GM18526 (cell line): ENCODE measurements at regions not wholly inside any gene's neighbourhood (a gene's known extent, or its start where the extent isn't known, plus 50 kb on each side); places are given as distances from the start of the nearest gene placed in this dataset.

ENCODE experiments used
- POLR2A ChIP-seq: IDR thresholded peaks from 3 replicates; pipeline ENCODE4 v1.6.1; 2011; ENCODE audit not compliant: insufficient read length; ENCODE audit errors: extremely low read depth

DNA sequence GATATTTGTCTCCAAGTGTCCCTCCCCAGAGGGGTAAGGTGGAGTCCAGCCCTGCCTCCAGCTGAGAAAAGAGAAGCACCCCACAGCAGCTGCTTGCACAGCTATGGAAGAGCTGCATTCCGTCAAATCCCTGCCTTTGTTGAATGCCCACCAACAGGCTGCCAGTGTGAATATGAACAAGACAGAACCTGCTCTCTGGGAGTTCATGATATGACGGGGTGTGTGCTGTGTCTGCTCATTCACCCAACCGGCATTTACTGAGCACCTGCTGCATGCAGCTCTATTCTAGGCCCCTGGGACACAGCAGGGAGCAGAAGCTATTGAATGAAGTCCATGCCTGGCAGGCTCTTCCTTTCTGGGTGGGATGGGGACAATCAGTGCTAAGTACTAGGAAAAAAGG, 238.8 kb downstream of the GADD45G start:
- TF ChIP-seq POLR2A, result no peak

DNA sequence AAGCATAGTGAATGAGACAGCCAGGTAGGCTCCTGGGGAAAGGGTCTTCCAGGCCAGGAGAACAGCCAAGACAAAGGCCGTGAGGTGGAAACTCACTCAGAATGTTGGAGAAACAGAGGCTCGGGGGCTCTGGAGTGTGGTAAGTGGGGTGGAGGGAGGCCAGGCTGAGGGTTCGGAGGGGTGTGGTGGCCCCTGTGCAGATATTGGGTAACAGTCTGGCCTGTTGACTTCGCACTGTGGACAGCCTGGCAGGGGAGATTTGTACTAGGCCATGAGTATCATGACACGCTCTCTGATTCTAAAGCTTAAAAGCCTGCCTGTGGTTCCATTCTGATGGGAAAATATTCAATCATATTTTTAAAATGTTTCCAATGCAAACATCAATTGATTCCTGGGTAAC, 239.3 kb downstream of the GADD45G start:
- no peak for TF ChIP-seq POLR2A

DNA sequence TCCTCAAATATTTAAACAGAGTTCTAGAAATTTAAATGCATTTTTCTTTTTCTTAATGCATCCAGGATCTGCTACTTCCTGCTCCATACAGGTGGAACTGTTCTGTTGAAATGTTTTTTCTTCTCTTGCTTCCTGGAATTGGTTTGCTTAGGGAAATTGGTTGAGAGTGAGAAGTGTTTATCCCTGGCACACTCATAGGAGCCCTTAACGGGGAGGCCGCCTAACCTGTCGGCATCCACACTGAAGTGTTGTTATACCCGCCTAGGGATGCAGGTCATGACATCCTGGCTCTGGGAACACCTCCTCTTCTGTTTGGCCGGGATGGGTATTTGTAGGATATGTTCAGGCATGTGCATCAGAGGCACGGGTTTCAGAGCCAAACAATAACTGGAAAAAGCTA, 239.7 kb downstream of the GADD45G start:
- no peak for TF ChIP-seq POLR2A

DNA sequence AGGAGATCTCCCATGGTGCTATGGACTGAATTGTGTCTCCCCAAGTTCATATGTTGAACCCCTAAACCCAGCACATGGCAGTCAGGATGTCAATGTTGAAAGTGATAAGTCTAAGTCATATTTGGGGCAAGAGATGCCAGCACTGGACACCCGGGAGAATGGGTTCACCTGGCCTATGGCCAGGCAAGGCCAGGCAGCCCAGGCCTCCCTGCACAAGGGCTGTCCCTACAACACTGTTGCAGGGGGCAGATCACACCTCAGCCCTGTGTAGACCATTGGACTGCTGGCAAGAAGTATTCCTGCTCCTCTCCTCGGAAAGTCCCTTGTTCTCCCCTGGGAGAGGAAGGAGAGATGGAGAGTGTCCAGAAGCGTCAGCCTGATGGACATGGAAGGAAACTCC, 240.5 kb downstream of the GADD45G start:
- TF ChIP-seq POLR2A, result no peak

DNA sequence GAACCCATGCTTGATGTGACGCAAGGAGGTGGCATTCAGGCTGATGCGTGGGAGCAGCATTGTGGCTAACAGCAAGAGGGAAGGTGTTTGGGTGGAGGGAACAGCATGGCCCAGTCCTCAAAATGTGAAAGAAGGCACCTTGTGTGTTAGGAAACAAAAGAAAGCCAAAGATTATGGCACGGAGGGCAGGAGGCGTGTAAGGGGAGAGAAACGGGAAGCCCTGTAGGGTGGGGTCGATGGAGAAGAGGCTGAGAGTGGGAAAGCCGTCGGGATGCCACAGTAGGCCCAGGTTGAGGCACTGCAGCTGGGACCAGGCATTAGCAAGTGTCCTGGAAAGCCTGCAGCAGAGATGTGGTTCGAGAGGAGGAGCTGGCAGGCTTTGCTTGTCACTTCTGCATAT, 241.1 kb downstream of the GADD45G start:
- TF ChIP-seq POLR2A, result no peak

DNA sequence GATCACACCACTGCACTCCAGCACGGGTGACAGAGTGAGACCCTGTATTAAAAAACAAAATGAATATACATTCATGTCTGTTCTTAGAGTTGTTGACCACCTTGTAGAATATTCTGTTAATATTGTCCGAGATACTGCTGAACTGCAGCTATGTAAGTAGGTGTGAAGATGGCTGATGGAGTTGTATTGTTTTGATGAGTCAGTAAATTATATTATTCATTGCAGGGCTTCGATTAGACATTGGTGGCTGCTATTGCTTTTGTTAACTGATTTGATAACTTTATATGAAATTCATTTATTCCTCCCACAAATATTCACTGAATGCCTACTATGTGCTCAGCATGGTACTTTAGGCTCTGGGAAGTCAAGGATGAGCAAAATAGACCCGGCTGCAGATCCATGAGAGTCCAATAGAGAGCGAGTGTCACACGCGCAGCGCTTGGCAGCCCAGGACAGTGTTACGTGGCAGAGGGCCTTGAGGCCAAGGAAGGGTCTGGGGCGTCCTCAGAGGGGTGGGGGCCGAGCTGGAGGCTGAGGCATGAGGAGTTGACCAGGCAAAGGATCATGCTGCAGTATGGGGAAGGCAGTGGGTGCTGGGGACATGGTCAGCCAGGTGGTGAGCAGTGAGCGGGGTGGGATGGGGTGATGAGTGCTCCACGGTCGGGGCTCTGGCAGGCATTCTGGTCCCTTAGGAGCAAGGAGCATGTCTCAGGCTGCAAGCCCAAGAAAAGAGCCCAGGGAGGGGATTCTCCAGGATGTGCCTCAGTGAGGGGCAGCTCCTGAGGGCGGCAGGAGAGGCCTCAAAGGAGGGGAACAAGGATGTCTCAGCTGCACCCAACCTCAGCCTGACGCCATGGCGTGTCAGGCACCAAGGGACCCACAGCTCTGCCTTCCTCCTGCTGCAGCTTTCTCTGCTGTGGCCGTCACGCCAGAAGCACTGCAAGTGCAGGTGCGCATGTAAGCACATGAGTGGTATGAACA, 243.5 kb downstream of the GADD45G start:
- no peak for TF ChIP-seq POLR2A

DNA sequence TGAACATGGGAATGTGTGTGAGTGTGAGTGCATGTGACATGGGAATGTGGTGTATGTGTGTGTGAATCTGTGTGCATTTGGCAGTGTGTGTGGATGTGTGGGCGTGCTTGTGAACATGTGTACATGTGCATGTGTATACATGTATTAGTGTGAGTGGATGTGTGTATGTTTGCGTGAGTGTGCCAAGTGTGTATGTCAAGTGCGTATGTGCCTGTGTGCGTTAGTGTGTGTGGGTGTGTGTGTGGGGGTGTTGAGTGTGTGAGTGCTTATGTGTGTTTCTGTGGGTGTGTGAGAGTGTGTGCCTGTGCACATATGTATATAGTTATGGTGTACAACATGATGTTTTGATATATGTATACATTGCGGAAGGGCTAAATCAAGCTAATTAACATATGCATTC, 244.3 kb downstream of the GADD45G start:
- TF ChIP-seq POLR2A, result no peak

DNA sequence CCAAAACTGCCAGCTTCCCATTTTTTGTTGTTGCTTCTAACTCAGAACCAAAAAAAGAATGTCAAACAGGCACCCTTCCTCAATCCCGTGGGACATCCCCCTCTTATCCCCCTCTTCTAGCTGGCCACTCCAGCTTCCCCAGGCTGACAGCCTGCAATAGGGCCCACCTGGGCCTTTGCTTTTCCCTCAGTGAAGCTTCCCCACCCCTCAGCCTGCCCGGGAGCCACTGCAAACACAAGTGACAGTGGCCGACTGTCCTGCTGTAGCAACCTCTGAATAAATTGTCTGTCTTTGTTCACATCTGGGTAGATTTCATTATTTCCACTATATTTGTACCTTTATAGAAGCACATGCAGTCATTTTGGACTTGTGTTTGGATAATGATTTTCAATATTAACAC, 245.3 kb downstream of the GADD45G start:
- no peak for TF ChIP-seq POLR2A

DNA sequence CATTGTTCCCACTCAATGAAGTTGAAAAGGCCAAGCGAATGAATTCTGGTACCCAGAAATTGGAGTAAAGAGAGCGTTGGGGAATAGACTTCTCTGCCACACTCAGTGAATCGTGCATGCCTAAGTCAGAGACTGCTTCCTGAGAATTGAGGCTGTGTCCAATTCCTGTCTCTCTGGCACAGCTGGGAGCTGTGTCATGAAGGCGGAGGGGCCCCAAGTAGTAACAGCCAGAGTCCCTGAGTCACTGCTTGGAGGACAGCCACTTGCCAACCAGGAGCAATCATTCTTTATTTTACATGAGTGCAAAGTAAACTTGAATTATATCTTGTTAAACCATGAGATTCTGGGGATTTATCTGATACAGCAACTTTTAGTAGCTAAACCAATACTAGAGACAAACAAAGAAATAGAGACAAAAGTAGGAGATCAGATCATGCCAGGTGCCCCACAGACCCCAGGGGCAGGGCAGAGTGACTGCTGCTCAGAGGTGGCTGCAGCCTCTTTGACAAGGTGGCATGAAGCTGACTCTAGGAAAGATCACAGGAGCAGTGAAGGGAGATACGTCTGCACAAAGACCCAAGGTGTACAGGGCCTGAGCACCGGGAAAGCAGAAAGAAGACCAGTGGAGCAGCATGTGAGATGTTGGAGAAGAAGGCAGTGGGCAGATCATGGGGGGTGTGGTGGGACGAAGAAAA, 246.0 kb downstream of the GADD45G start:
- no peak for TF ChIP-seq POLR2A

DNA sequence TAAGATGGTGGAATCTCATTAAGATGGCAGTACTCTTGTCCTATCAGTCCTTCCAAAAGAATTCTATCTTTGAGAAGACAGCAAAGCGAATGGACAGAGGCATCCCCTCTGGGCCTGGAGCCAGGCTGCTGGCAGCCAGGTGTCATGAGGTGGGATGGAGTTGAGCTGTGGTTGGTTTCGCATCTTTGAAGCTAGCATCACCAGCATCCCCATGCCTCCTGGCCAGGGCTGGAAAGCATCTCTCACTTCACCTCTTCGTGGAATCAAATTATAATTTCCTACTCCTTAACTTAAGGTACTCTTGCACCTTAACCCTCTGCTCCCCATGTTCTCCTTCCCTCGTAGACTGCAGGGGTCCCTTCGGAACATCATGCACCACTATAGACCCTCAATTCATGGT, 248.3 kb downstream of the GADD45G start:
- no peak for TF ChIP-seq POLR2A

DNA sequence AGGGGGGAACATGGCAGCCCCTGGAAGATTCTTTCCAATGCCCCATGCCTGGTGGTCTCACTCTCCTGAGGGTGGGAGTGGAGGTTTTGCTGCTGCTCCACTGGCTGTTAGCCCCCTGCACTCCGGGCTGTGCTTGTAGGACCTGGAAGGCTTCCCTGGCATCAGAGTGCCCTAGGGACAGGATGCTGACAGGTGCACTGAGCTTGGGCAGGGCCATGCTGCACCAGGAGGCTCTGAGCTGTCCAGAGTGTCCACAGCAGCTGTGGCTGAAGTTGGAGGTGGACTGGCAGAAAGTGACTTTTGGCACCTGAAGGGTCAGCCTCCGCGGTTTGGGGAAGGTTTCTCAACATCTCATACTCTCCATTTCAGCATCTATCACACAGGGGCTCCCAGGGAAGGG, 249.1 kb downstream of the GADD45G start:
- no peak for TF ChIP-seq POLR2A

DNA sequence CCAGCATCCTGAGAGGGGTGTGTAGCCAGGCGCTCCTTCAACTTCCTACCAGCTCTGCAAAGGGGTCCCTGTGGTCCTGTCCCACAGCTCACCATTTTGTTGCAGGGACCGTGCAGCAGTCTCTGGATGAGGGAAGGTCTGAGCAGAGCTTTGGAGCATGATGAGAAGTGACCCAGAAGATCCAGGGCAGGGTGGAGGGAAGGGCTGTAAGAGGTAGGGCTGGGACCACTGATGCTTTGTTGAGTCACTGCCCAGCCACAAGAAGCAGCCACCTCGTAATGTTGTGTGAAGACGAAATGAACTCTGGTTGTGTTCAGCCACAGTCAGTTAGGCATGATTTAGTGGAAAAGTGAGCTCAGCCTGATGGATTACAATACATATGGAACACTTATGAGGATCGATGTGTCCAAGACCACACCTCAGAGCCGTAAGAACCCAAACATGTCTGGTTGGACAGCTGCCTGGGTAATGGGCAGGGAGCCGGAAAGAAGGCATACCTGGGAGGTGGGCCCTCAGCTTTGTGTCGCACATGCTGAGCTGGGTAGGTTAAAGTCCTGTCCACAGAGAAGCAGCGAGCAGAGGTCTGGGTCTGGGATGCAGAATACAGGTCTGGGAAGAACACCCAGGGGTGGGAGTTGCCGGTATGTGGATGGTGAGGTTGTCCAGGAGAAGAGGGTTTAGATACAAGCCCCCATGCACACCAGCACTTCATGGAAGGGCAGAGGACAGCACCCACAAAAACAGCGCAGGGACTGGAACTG, 250.1 kb downstream of the GADD45G start:
- no peak for TF ChIP-seq POLR2A

DNA sequence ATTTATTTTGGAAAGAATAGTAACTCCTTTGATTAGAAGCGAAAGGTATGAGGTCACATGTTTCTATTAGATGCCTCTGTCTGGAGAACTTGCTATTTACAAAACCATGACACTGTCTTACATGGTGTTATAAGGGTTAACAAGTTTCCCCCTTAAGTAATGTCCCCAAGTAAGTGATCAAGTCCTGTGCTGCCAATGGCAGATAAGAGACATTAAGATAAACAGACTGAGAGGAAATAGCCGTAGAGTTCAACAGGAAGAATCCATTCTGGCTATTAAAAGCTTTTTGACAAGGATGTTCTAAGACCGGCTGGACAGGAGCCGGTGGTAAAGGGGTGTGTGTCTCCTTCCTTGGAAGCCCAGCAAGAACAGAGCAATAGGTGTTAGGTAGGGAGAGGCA, 257.5 kb downstream of the GADD45G start:
- TF ChIP-seq POLR2A, result no peak

DNA sequence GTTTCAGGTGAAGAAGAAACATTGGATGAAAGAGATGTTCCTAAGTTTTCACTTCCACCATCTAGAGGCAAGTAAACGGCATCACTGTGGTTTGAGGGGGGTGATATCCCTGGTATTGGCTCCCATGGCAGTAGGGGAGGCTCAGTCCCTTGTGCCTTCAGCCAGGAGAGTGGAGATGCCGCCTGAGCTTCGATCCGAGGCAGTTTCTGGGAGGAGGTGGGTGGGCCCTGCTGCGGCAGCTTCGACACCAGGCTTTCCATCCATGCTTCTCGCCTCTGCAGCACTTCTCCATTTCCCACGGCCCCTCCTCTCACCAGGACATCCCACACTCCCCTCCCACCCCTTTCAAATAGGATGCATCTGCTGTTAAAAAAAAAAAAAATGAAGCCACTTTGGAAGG, 258.3 kb downstream of the GADD45G start:
- no peak for TF ChIP-seq POLR2A

DNA sequence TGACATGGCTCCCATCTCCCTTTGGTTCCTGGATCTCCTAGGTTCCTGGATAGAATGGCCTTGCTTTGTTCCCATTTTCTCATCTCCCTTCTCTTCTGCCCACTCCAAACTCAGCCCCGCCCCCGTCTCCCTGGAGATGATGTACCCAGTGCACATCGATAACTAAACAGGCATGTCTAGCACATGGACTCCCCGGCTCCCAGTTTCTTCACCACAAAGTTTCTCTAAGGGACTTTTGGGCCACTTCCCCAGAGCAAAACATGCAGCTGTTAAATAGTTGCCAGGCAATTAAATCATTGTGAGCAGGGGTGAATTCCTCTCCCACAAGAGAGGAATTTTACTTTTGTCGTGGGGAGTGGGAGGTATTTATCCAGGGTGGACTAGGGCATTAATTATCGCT, 259.0 kb downstream of the GADD45G start:
- TF ChIP-seq POLR2A, result no peak

DNA sequence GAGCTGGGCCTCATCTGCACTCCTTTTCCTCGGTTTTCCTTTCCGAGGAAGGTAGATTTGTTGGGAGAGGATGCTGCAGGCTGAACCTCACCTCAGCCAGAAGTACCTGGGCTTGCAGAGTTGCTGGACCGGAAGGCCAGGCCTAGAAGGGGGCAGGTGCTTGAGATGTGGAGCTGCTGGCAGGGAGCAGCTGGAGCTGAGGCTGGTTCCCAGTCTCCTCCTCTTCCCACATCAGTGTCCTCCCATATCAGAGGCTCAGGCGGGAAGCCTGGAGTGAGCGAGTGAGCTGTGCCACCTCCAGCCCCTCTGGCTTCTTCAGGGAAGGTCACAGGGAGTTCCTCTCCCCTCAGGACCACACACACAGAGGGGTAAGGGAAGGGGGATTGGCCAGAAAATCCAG, 259.4 kb downstream of the GADD45G start:
- no peak for TF ChIP-seq POLR2A
